ENCODE measurements at regions not wholly inside any gene's neighbourhood (a gene's known extent, or its start where the extent isn't known, plus 50 kb on each side); places are given as distances from the start of the nearest gene placed in this dataset.

- TF ChIP-seq HDAC6 (IDR thresholded peaks at IDR 0.05; ENCODE audit: low read depth, low read length) (no peak), JUN (IDR thresholded peaks at IDR 0.05; ENCODE audit: low read depth, low read length) (no peak), CTCF (IDR thresholded peaks at IDR 0.05; ENCODE audit: control extremely low read depth in 1 of 3, insufficient read depth in 1 of 3, low read depth in 1 of 3, low read length in 3 of 3) (no peak), SIX5 (IDR thresholded peaks at IDR 0.05; ENCODE audit: low read depth, low read length) (no peak), POLR2A (IDR thresholded peaks at IDR 0.05; ENCODE audit: control extremely low read depth in 1 of 2, low read depth in 2 of 2, low read length in 2 of 2) (no peak), RBBP5 (IDR thresholded peaks at IDR 0.05; ENCODE audit: borderline replicate concordance, low read depth, low read length) (no peak)
These were observed 376.8 kb upstream of the SEMA6D start for GRCh38 chr15:47340571-47340920.

All from H1 (cell line).